Posterior vena cava (tissue), 2 donors: ENCODE measurements at regions not wholly inside any gene's neighbourhood (a gene's known extent, or its start where the extent isn't known, plus 50 kb on each side); places are given as distances from the start of the nearest gene placed in this dataset.

Experiments used
- DNase-seq: peaks from one replicate; pipeline ENCODE4 v3.0.0-alpha.2; 2020; ENCODE audit warnings: low spot score
- intact Hi-C, 2 donors: fragments of 100-400 bp; cut with DNase I; formaldehyde crosslinking; loops; one replicate each; pipeline versions ENCODE4 v1.14.1 to v1.14.2; 2022 to 2023
- donor health status: DM: yes; HTN: yes; CAD: no.
- donor health status: DM: yes; HTN: yes; CAD: no.

- intact Hi-C loops, result loop anchor here in 1 of 2 donors (5.0 kb wide), 1 partner anchor 511 kb away; no protein-coding TSS in a partner anchor
- DNase-seq, result no peak
These were observed 410.0 kb downstream of the TCERG1L start for GRCh38 chr10:130901311-130902165.

- intact Hi-C loops, result loop anchor here in 1 of 2 donors (5.0 kb wide), 1 partner anchor 510 kb away; no protein-coding TSS in a partner anchor
- no peak for DNase-seq
These were observed 409.1 kb downstream of the TCERG1L start for GRCh38 chr10:130902471-130902870.

- intact Hi-C loops, result loop anchor here in 1 of 2 donors (5.0 kb wide), 1 partner anchor 509 kb away; no protein-coding TSS in a partner anchor
- no peak for DNase-seq
These were observed 408.6 kb downstream of the TCERG1L start for GRCh38 chr10:130902929-130903328.

GRCh38 chr10:130904676-130905075 is 406.8 kb downstream of the TCERG1L start:
- intact Hi-C loops, result loop anchor here in 1 of 2 donors (5.0 kb wide), 1 partner anchor 508 kb away; no protein-coding TSS in a partner anchor
- no peak for DNase-seq

GRCh38 chr10:130905386-130905785 is 406.1 kb downstream of the TCERG1L start:
- intact Hi-C loops, result no loop called here
- DNase-seq, result no peak

DNA sequence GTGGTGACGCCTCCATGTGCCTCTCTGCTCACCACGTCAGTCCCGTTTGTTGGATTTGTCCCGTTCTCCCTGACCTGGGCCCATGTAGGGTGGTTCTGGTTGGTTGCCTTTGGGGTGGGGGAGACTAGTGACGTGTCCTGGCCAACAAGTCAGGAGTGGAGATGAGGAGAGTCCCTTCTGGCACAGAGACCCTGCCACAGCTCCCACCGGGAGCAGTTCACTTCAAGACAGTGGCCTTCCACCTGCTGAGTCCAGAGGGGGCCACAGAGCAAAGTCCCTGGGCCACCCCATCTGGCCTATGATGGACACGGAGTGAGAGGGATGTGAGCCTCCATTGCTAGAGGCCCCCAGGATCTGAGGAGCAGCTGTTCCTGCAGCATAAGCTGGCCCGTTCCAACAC is 405.6 kb downstream of the TCERG1L start:
- intact Hi-C loops, result no loop called here
- no peak for DNase-seq

- intact Hi-C loops, result no loop called here
- DNase-seq, result no peak
These were observed 400.7 kb downstream of the TCERG1L start for GRCh38 chr10:130910848-130911247.

GRCh38 chr10:130913844-130914243 is 397.7 kb downstream of the TCERG1L start:
- intact Hi-C loops, result no loop called here
- DNase-seq, result no peak

DNA sequence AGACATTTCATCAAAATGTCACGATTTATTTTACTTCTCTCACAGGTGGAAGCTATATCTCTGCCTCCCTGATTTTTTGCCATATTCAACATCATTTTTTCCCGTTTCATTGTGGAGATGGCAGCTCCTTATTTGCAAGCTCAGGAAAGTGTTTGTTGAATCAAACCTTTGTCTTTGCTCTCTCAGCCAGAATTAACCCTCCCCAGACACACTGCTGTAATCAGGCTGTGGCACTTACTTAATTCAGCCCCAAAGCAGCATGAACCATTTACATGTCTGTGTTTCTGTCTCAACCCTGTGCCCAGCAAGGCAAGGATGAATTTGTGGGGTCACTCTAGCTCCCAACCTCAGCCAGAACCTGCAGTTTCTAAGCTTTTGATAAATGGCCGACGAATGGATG is 397.2 kb downstream of the TCERG1L start:
- intact Hi-C loops, result no loop called here
- DNase-seq, result no peak

GRCh38 chr10:130915065-130915464 is 396.5 kb downstream of the TCERG1L start:
- DNase-seq, result no peak
- intact Hi-C loops, result no loop called here

DNA sequence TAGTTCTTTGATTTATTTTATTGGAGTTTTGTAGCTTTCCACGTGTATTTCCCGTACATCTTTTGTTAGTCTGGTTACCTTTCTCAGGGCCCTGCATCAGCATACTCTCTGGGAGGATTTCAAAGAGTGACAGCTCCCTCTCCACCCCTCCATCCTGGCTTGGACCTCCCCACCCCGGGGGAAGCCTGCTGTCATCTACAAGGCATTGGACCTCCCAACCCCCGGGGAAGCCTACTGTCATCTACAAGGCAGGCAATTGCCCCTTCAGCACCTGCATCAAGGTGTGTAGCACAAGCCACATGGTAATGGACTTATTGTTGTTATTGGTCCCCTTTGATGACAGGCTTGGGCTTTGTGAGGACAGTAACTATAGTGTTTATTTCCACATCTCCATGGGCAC is 390.1 kb downstream of the TCERG1L start:
- DNase-seq, result no peak
- intact Hi-C loops, result no loop called here

GRCh38 chr10:130921911-130922440 is 389.5 kb downstream of the TCERG1L start:
- intact Hi-C loops, result no loop called here
- no peak for DNase-seq

- no peak for DNase-seq
- intact Hi-C loops, result no loop called here
These were observed 387.9 kb downstream of the TCERG1L start for GRCh38 chr10:130923596-130923995.

- intact Hi-C loops, result no loop called here
These were observed 387.2 kb downstream of the TCERG1L start for GRCh38 chr10:130924138-130924819.

GRCh38 chr10:130926442-130926841 is 385.1 kb downstream of the TCERG1L start:
- no peak for DNase-seq
- intact Hi-C loops, result no loop called here

More at GRCh38 chr10:130924138-130924819, 387.2 kb downstream of the TCERG1L start:
- DNase-seq, result no peak

DNA sequence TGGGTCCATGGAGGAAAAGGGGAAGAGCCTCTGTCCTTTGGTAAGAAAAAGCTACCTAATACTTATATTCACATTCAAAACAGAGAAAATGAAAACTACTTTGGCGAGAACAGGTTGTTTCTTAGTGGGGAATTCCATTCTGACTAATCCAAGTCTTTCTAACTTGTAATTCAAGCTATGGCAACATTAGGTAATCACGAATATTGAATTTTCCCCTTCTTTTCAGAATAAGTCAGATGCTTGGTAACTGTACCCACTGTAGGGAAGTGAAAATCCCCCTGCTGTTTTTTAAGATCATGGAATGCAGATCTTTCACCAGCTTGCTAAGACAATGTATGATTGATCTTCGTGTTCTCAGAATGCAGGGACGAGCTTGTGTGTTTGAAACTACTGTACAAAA is 384.4 kb downstream of the TCERG1L start:
- intact Hi-C loops, result no loop called here
- DNase-seq, result no peak

DNA sequence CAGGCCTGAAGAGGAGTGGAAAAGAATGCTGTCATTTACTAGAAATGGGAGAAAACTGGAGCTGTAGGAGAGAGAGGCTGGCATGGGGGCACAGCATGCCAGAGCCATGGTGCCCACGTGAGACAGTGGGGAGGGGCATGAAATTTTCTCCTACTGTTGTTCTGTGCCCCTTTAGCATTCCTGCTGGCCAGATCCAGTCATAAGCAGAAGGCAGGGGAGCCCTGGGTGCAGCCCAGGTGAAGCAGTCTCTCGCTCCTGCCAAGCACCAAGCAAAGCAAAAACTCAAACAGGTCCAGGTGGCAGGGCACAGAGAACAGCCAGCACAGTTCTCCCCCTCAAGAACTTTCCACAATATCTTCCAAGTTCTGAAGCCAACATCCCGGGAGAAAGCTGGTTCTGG is 383.2 kb downstream of the TCERG1L start:
- intact Hi-C loops, result no loop called here
- DNase-seq, result no peak

DNA sequence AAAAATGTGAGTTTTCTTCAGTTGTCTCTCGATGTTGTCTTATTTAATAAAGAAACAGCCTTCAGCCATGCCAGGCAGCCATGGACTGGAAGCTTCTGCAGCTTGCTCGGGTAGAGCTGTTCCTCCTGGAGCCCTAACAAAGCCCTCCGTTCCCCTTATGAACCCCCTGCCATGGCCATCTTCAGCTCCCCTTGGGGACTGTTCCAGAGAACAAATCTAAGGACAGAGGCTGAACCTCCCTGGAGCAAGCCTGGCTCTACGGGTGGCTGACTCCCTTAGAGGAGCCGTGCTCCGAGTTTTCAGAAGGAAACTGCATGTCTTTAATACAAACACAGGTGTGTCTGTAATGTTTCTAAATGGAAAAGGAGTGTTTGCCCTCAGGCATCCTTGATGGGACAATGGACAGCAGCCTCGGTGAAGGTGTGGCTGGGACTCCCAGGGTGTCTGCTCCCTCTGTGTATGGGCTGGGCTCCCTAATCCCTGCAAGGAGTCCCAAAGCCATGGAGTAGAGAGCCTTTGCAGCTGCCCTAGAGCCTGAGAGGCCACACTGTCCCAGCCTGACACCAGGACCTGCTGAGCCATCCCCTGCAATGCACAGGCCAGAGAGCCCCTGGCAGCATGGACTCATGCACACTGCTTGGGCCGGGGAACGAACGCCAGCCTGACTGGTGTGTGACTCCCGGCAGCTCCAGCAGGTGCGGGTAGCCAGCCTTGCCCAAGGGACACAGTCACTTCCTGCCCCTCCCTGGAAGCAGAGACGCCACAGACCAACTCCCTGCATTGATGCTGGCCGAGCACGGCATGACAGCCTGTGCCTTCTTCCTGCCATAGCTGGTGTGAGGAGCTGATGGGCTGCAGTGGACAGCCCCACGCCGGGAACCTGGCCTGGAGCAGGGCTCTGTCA is 381.8 kb downstream of the TCERG1L start:
- DNase-seq, result no peak
- intact Hi-C loops, result no loop called here

- intact Hi-C loops, result no loop called here
These were observed 380.7 kb downstream of the TCERG1L start for GRCh38 chr10:130930821-130931220.

More at GRCh38 chr10:130930821-130931220, 380.7 kb downstream of the TCERG1L start:
- DNase-seq, result no peak
